Esophagus squamous epithelium (tissue), 5 donors: ENCODE measurements at regions not wholly inside any gene's neighbourhood (a gene's known extent, or its start where the extent isn't known, plus 50 kb on each side); places are given as distances from the start of the nearest gene placed in this dataset.
A peak's percentile ranks its signal among the peaks of the same experiment; 100 is the strongest.

ENCODE experiments used
- DNase-seq: peaks from one replicate; lab custom pipeline; 2025; lab: John Stamatoyannopoulos, UW
- H3K27ac ChIP-seq, 4 donors: fragments of 200-600 bp; sonication (generic); one replicate each; pipeline ENCODE4 v1.5.1; 2016 to 2019; ENCODE audit warnings: mild to moderate bottlenecking in 1 of 4
- H3K27me3 ChIP-seq, 4 donors: fragments of 200-600 bp; sonication (generic); 1 replicate in 3 of 4; 2 replicates in 1 of 4; pipeline versions ENCODE4 v1.5.1 to v1.6.0; 2017 to 2021; ENCODE audit warnings: antibody characterized with exemption in 1 of 4
- H3K36me3 ChIP-seq, 3 donors: fragments of 200-600 bp; sonication (generic); one replicate each; pipeline ENCODE4 v1.5.1; 2016 to 2019
- H3K4me1 ChIP-seq, 3 donors: fragments of 200-600 bp; sonication (generic); one replicate each; pipeline ENCODE4 v1.5.1; 2017 to 2019
- H3K4me3 ChIP-seq, 4 donors: fragments of 200-600 bp; sonication (generic); 1 replicate in 3 of 4; 2 replicates in 1 of 4; pipeline ENCODE4 v1.5.1; 2016 to 2019; ENCODE audit warnings: mild to moderate bottlenecking in 2 of 4, moderate library complexity in 1 of 4
- H3K9me3 ChIP-seq, 3 donors: fragments of 200-600 bp; sonication (generic); one replicate each; pipeline ENCODE4 v1.5.1; 2016 to 2019
- CTCF ChIP-seq, 6 experiments: fragments of 450-650 bp in 4 of 6; fragments of 200-600 bp in 2 of 6; sonication (generic) in 2 of 6; IDR thresholded peaks; one replicate each; pipeline ENCODE4 v1.5.1; 2016 to 2019; ENCODE audit warnings: antibody characterized with exemption in 6 of 6, mild to moderate bottlenecking in 4 of 6, moderate library complexity in 4 of 6
- POLR2A ChIP-seq, 4 donors: fragments of 450-650 bp; IDR thresholded peaks; one replicate each; pipeline ENCODE4 v1.6.1; 2017; ENCODE audit warnings: antibody characterized with exemption in 4 of 4, mild to moderate bottlenecking in 4 of 4, moderate library complexity in 3 of 4
- WGBS, 2 donors: methylation state at CpG; one replicate each; pipeline ENCODE4 v1.1.5; 2018; 5-methylcytosine and 5-hydroxymethylcytosine counted together
- intact Hi-C: fragments of 100-400 bp; cut with DNase I; formaldehyde crosslinking; loops from one replicate; pipeline ENCODE4 v1.15.0; 2022
- donor health status: DM: yes; HTN: yes; CAD: no.

- Histone ChIP-seq H3K9me3 (no peaks in the 10 kb centered on the region), H3K27me3 (no peaks in the 10 kb centered on the region), H3K4me1 (peaks cover 7 to 26% (median 12%) of the 10 kb centered on the region in 3 donors), H3K4me3 (no peak overlapping the region), H3K27ac (no peak overlapping the region), H3K36me3 (no peaks in the 10 kb centered on the region)
- intact Hi-C loops = no loop called here
- DNase-seq = no peak
- TF ChIP-seq POLR2A (IDR thresholded peaks at IDR 0.05) (no peak), CTCF (IDR thresholded peaks at IDR 0.05) (no peak)
- 68 to 90% methylated on average over 2 of the region's 2 CpGs for WGBS, 2 donors
Measured at GRCh38 chrX:45502396-45502795, 301.7 kb upstream of the DIPK2B start.

- Histone ChIP-seq H3K27ac (no peak overlapping the region), H3K4me3 (no peak overlapping the region), H3K27me3 (no peaks in the 10 kb centered on the region), H3K36me3 (no peaks in the 10 kb centered on the region), H3K4me1 (no peaks in the 10 kb centered on the region), H3K9me3 (peaks cover 0 to 9% (median 0%) of the 10 kb centered on the region in 3 donors)
- no peak for TF ChIP-seq POLR2A (IDR thresholded peaks at IDR 0.05)
- TF ChIP-seq CTCF (IDR thresholded peaks at IDR 0.05) = no peak
- WGBS, 2 donors = 38 to 100% methylated on average over 1 of the region's 3 CpGs
- intact Hi-C loops = no loop called here
- DNase-seq = no peak
Measured at GRCh38 chrX:45497290-45497689, 296.6 kb upstream of the DIPK2B start.

- Histone ChIP-seq H3K27me3 (no peaks in the 10 kb centered on the region), H3K27ac (no peak overlapping the region), H3K4me1 (no peaks in the 10 kb centered on the region), H3K36me3 (no peaks in the 10 kb centered on the region), H3K4me3 (no peak overlapping the region), H3K9me3 (no peaks in the 10 kb centered on the region)
- intact Hi-C loops = no loop called here
- TF ChIP-seq CTCF (IDR thresholded peaks at IDR 0.05) (no peak), POLR2A (IDR thresholded peaks at IDR 0.05) (no peak)
- WGBS, 2 donors = 89 to 92% methylated on average over 1 of the region's 1 CpG
- no peak for DNase-seq
Measured at GRCh38 chrX:45485719-45486118, 285.0 kb upstream of the DIPK2B start.

GRCh38 chrX:45479835-45480422 lies 279.3 kb upstream of the DIPK2B start:
- intact Hi-C loops = no loop called here
- peak overlapping the region; percentile 40 to 80 (median 53) for H3K27ac ChIP-seq
- H3K4me1 ChIP-seq = peaks cover 0 to 12% (median 0%) of the 10 kb centered on the region in 3 donors

More at GRCh38 chrX:45479835-45480422, 279.3 kb upstream of the DIPK2B start:
- Histone ChIP-seq H3K27me3 (no peaks in the 10 kb centered on the region), H3K36me3 (no peaks in the 10 kb centered on the region), H3K9me3 (no peaks in the 10 kb centered on the region), H3K4me3 (no peak overlapping the region)
- 29 to 36% methylated on average over 4 of the region's 4 CpGs for WGBS, 2 donors
- TF ChIP-seq CTCF (IDR thresholded peaks at IDR 0.05) (no peak), POLR2A (IDR thresholded peaks at IDR 0.05) (no peak)
- DNase-seq = no peak
